ENCODE measurements at regions not wholly inside any gene's neighbourhood (a gene's known extent, or its start where the extent isn't known, plus 50 kb on each side); places are given as distances from the start of the nearest gene placed in this dataset.

DNA sequence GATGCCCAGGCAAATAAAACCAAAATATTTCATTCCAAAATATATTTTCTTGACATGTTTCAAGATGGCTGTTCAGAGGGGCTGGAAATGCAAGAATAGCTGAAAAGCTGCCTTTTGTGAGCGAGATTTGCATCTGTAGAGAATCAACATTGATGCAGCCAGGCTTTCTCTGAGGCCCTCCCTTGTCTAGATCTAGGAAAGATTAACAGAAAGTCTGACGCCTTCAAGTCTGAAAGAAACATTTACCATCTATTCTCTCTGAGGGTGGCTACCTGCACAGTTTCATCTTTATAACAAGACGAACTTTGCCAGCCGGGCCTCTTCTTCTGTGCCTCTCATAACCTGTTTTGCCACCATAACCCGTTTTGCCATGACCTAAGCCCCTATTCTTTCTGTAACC lies 170.2 kb downstream of the AKR1D1 start:
- no peaks in the 10 kb centered on the region; the same call in 1 of the 2 replicates for H3K27me3 Mint-ChIP-seq (ENCODE audit: low read depth)
- ChIA-PET POLR2A (no interaction called here), CTCF (no interaction called here)
- H3K27ac Mint-ChIP-seq, result peak overlapping the region; percentile 88
- TF ChIP-seq NR2C2 (CRISPR knock-in tag; IDR thresholded peaks at IDR 0.05) (no peak), ZNF671 (CRISPR knock-in tag; IDR thresholded peaks at IDR 0.05) (no peak), ELF4 (CRISPR knock-in tag; IDR thresholded peaks at IDR 0.05; ENCODE audit: low read depth) (no peak), CBFB (CRISPR knock-in tag; IDR thresholded peaks at IDR 0.05; ENCODE audit: low read depth) (no peak), AR (CRISPR knock-in tag; IDR thresholded peaks at IDR 0.05) (no peak), USF1 (CRISPR knock-in tag; IDR thresholded peaks at IDR 0.05) (no peak), SMAD4 (CRISPR knock-in tag; IDR thresholded peaks at IDR 0.05) (no peak), MYBL2 (CRISPR knock-in tag; IDR thresholded peaks at IDR 0.05) (no peak)
- TF ChIP-seq, protein P1, sequence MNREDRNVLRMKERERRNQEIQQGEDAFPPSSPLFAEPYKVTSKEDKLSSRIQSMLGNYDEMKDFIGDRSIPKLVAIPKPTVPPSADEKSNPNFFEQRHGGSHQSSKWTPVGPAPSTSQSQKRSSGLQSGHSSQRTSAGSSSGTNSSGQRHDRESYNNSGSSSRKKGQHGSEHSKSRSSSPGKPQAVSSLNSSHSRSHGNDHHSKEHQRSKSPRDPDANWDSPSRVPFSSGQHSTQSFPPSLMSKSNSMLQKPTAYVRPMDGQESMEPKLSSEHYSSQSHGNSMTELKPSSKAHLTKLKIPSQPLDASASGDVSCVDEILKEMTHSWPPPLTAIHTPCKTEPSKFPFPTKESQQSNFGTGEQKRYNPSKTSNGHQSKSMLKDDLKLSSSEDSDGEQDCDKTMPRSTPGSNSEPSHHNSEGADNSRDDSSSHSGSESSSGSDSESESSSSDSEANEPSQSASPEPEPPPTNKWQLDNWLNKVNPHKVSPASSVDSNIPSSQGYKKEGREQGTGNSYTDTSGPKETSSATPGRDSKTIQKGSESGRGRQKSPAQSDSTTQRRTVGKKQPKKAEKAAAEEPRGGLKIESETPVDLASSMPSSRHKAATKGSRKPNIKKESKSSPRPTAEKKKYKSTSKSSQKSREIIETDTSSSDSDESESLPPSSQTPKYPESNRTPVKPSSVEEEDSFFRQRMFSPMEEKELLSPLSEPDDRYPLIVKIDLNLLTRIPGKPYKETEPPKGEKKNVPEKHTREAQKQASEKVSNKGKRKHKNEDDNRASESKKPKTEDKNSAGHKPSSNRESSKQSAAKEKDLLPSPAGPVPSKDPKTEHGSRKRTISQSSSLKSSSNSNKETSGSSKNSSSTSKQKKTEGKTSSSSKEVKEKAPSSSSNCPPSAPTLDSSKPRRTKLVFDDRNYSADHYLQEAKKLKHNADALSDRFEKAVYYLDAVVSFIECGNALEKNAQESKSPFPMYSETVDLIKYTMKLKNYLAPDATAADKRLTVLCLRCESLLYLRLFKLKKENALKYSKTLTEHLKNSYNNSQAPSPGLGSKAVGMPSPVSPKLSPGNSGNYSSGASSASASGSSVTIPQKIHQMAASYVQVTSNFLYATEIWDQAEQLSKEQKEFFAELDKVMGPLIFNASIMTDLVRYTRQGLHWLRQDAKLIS (CRISPR knock-in tag; IDR thresholded peaks at IDR 0.05; ENCODE audit: borderline replicate concordance), result no peak
- H3K9me3 Mint-ChIP-seq, result peaks cover 22% of the 10 kb centered on the region
- no peak overlapping the region for H3K4me3 Mint-ChIP-seq
- DNase-seq (ENCODE audit: low spot score) (no peak), ATAC-seq (no peak)
- peaks cover 26% of the 10 kb centered on the region for H3K36me3 Mint-ChIP-seq
- H3K4me1 Mint-ChIP-seq, result peaks cover 59% of the 10 kb centered on the region

DNA sequence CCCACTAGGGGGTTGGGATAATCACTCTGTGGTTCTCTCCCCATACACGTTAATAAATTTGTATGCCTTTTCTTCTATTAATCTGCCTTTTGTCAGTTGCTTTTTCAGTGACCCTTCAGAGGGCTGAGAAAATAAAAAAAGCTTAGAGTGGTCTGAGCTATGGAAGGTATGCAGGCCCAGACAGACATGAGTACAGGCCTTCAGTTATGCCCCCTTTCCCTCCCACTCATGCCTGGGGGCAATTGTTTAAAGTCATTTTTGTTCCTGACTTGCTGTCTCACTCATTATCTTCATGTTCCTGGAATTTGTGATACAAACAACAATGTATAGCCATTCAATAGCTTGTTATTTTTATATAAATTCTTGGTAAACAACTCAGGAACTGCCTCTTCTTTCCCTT lies 170.8 kb downstream of the AKR1D1 start:
- Mint-ChIP-seq H3K9me3 (peaks cover 29% of the 10 kb centered on the region), H3K4me3 (no peak overlapping the region), H3K27me3 (ENCODE audit: low read depth) (no peaks in the 10 kb centered on the region; the same call in 1 of the 2 replicates), H3K27ac (peak overlapping the region; percentile 88), H3K4me1 (peaks cover 59% of the 10 kb centered on the region), H3K36me3 (peaks cover 28% of the 10 kb centered on the region)
- TF ChIP-seq CDX4 (CRISPR knock-in tag; IDR thresholded peaks at IDR 0.05; ENCODE audit: borderline replicate concordance) (no peak), CREB1 (CRISPR knock-in tag; IDR thresholded peaks at IDR 0.05) (no peak), NFE2L1 (CRISPR knock-in tag; IDR thresholded peaks at IDR 0.05) (no peak), ZBTB21 (CRISPR knock-in tag; IDR thresholded peaks at IDR 0.05; ENCODE audit: borderline replicate concordance) (no peak)
- TF ChIP-seq, protein P2, sequence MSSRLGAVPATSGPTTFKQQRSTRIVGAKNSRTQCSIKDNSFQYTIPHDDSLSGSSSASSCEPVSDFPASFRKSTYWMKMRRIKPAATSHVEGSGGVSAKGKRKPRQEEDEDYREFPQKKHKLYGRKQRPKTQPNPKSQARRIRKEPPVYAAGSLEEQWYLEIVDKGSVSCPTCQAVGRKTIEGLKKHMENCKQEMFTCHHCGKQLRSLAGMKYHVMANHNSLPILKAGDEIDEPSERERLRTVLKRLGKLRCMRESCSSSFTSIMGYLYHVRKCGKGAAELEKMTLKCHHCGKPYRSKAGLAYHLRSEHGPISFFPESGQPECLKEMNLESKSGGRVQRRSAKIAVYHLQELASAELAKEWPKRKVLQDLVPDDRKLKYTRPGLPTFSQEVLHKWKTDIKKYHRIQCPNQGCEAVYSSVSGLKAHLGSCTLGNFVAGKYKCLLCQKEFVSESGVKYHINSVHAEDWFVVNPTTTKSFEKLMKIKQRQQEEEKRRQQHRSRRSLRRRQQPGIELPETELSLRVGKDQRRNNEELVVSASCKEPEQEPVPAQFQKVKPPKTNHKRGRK (CRISPR knock-in tag; IDR thresholded peaks at IDR 0.05; ENCODE audit: borderline replicate concordance), result no peak
- TF ChIP-seq, protein P3, sequence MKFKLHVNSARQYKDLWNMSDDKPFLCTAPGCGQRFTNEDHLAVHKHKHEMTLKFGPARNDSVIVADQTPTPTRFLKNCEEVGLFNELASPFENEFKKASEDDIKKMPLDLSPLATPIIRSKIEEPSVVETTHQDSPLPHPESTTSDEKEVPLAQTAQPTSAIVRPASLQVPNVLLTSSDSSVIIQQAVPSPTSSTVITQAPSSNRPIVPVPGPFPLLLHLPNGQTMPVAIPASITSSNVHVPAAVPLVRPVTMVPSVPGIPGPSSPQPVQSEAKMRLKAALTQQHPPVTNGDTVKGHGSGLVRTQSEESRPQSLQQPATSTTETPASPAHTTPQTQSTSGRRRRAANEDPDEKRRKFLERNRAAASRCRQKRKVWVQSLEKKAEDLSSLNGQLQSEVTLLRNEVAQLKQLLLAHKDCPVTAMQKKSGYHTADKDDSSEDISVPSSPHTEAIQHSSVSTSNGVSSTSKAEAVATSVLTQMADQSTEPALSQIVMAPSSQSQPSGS (CRISPR knock-in tag; IDR thresholded peaks at IDR 0.05; ENCODE audit: borderline replicate concordance, low read depth), result no peak
- no peak for DNase-seq (ENCODE audit: low spot score)
- POLR2A ChIA-PET, result no interaction called here
- CTCF ChIA-PET, result interaction anchor here (1.1 kb wide), 1 partner anchor 86 kb away, joined by 3 read pairs; no protein-coding TSS in a partner anchor
- no peak for ATAC-seq
